H1 (cell line): ENCODE measurements at regions not wholly inside any gene's neighbourhood (a gene's known extent, or its start where the extent isn't known, plus 50 kb on each side); places are given as distances from the start of the nearest gene placed in this dataset.

Experiments used
- CTCF ChIA-PET: fragments of 300-600 bp; sonication (Branson Sonifier 250); formaldehyde crosslinking; loops from one replicate; lab custom pipeline; 2021; ENCODE audit not compliant: partially characterized antibody; lab: Charles Lee
- POLR2A ChIA-PET: fragments of 300-600 bp; sonication (Branson Sonifier 250); formaldehyde crosslinking; loops from one replicate; lab custom pipeline; 2021; ENCODE audit warnings: inconsistent platforms; ENCODE audit not compliant: partially characterized antibody; lab: Charles Lee
- DNase-seq, 2 experiments: peaks; one replicate each; pipeline versions ENCODE4 v3.0.0 to v3.0.0-alpha.2; 2010 to 2022; ENCODE audit warnings: low spot score in 2 of 2, low read depth in 1 of 2, mixed read lengths in 1 of 2
- FAIRE-seq: peaks from 2 replicates; lab custom pipeline; 2011; peaks lifted over from hg19 to GRCh38; lab: Jason Lieb, UNC
- H2AFZ ChIP-seq: 2 replicates; pipeline ENCODE4 v1.8.1; 2012; ENCODE audit warnings: low read length, inconsistent platforms
- H2AK5ac ChIP-seq: 2 replicates; pipeline ENCODE4 v1.6.1; 2013; ENCODE audit warnings: low read depth, low read length
- H2BK120ac ChIP-seq: replicated peaks from 2 replicates; pipeline ENCODE3; 2013; ENCODE audit warnings: low read depth, low read length, inconsistent platforms
- H2BK12ac ChIP-seq: 2 replicates; pipeline ENCODE4 v1.6.1; 2013; ENCODE audit warnings: low read depth, low read length
- H2BK15ac ChIP-seq: 2 replicates; pipeline ENCODE4 v1.6.1; 2013; ENCODE audit warnings: low read length
- H2BK20ac ChIP-seq: 2 replicates; pipeline ENCODE4 v1.6.1; 2013; ENCODE audit warnings: low read length
- H2BK5ac ChIP-seq: 2 replicates; pipeline ENCODE4 v1.6.1; 2013; ENCODE audit warnings: low read depth, low read length
- H3K14ac ChIP-seq: 2 replicates; pipeline ENCODE4 v1.6.1; 2013; ENCODE audit warnings: inconsistent platforms; ENCODE audit not compliant: insufficient read length
- H3K18ac ChIP-seq: 2 replicates; pipeline ENCODE4 v1.6.1; 2013; ENCODE audit warnings: low read length; ENCODE audit errors: extremely low read depth
- H3K23ac ChIP-seq: 2 replicates; pipeline ENCODE4 v1.6.1; 2013; ENCODE audit warnings: inconsistent platforms; ENCODE audit not compliant: insufficient read length
- H3K23me2 ChIP-seq: 2 replicates; pipeline ENCODE4 v1.6.1; 2013; ENCODE audit warnings: low read depth, low read length
- H3K27ac ChIP-seq: 2 replicates; pipeline ENCODE4 v1.6.1; 2011; ENCODE audit warnings: low read depth, low read length, inconsistent platforms
- H3K27me3 ChIP-seq, 4 experiments: replicated peaks in 1 of 4; 1 replicate in 1 of 4; 2 replicates in 3 of 4; pipeline versions ENCODE4 v1.6.1 to v1.8.1; 2011 to 2013; ENCODE audit warnings: low read length in 3 of 4, mild to moderate bottlenecking in 3 of 4, inconsistent platforms in 2 of 4, mixed read lengths in 2 of 4, moderate library complexity in 1 of 4; ENCODE audit not compliant: control insufficient read depth in 3 of 4, insufficient read depth in 3 of 4; ENCODE audit errors: extremely low read depth in 1 of 4
- H3K36me3 ChIP-seq, 4 experiments: 2 replicates each; pipeline versions ENCODE4 v1.6.1 to v1.8.1; 2011 to 2013; ENCODE audit warnings: mild to moderate bottlenecking in 4 of 4, low read length in 3 of 4, moderate library complexity in 2 of 4, control low read depth in 1 of 4, inconsistent platforms in 1 of 4; ENCODE audit not compliant: insufficient read depth in 4 of 4, control insufficient read depth in 2 of 4
- H3K4ac ChIP-seq: replicated peaks from 2 replicates; pipeline ENCODE3; 2013; ENCODE audit warnings: low read length, low read depth, mixed read lengths, inconsistent platforms; ENCODE audit not compliant: insufficient read length
- H3K4me1 ChIP-seq, 4 experiments: replicated peaks in 1 of 4; 1 replicate in 1 of 4; 2 replicates in 3 of 4; pipeline versions ENCODE4 v1.6.1 to v1.8.1; 2011 to 2013; ENCODE audit warnings: low read length in 3 of 4, inconsistent platforms in 2 of 4, mixed read lengths in 1 of 4; ENCODE audit not compliant: insufficient read depth in 4 of 4, control insufficient read depth in 3 of 4
- H3K4me2 ChIP-seq, 2 experiments: 2 replicates each; pipeline versions ENCODE4 v1.6.1 to v1.8.1; 2011 to 2013; ENCODE audit warnings: low read depth in 2 of 2, low read length in 2 of 2, control low read depth in 1 of 2, inconsistent platforms in 1 of 2, mild to moderate bottlenecking in 1 of 2; ENCODE audit not compliant: insufficient read depth in 1 of 2
- H3K4me3 ChIP-seq, 4 experiments: fragments of 200-600, 300-600 bp in 1 of 4; sonication (generic), shearing (Covaris generic), sonication (Bioruptor Twin) in 1 of 4; 2 replicates each; pipeline versions ENCODE4 v1.5.1 to v1.8.1; 2011 to 2016; ENCODE audit warnings: low read length in 4 of 4, low read depth in 3 of 4, control low read depth in 2 of 4, inconsistent platforms in 2 of 4, mild to moderate bottlenecking in 2 of 4, mixed read lengths in 1 of 4, moderate library complexity in 1 of 4; ENCODE audit not compliant: insufficient read depth in 2 of 4; ENCODE audit errors: extremely low read depth in 1 of 4
- H3K56ac ChIP-seq: replicated peaks from 2 replicates; pipeline ENCODE3; 2013; ENCODE audit warnings: low read depth, mild to moderate bottlenecking, mixed read lengths, low read length, inconsistent platforms; ENCODE audit not compliant: insufficient read length
- H3K79me1 ChIP-seq: 2 replicates; pipeline ENCODE4 v1.6.1; 2013; ENCODE audit warnings: low read depth, low read length, control low read depth
- H3K79me2 ChIP-seq, 2 experiments: 2 replicates each; pipeline versions ENCODE4 v1.6.1 to v1.8.1; 2012 to 2013; ENCODE audit warnings: low read length in 2 of 2, mild to moderate bottlenecking in 2 of 2, inconsistent platforms in 1 of 2; ENCODE audit not compliant: insufficient read depth in 2 of 2, control insufficient read depth in 1 of 2
- H3K9ac ChIP-seq, 4 experiments: replicated peaks in 1 of 4; 1 replicate in 1 of 4; 2 replicates in 3 of 4; pipeline versions ENCODE4 v1.6.1 to v1.8.1; 2011 to 2013; ENCODE audit warnings: low read depth in 3 of 4, low read length in 3 of 4, control low read depth in 2 of 4, mild to moderate bottlenecking in 2 of 4, moderate library complexity in 2 of 4, inconsistent platforms in 1 of 4; ENCODE audit errors: extremely low read depth in 1 of 4
- H3K9me3 ChIP-seq, 2 experiments: 2 replicates each; pipeline versions ENCODE4 v1.6.1 to v1.8.1; 2012 to 2013; ENCODE audit warnings: mild to moderate bottlenecking in 2 of 2, moderate library complexity in 2 of 2, control low read depth in 1 of 2, inconsistent platforms in 1 of 2, low read depth in 1 of 2, low read length in 1 of 2, mixed read lengths in 1 of 2; ENCODE audit not compliant: insufficient read depth in 2 of 2
- H4K20me1 ChIP-seq, 2 experiments: replicated peaks in 1 of 2; 2 replicates each; pipeline versions ENCODE3 to v1.8.1; 2011 to 2013; ENCODE audit warnings: inconsistent platforms in 2 of 2, low read length in 2 of 2, mild to moderate bottlenecking in 1 of 2; ENCODE audit not compliant: insufficient read depth in 2 of 2, control insufficient read depth in 1 of 2
- H4K5ac ChIP-seq: 2 replicates; pipeline ENCODE4 v1.6.1; 2013; ENCODE audit warnings: low read length, low read depth, mixed read lengths, inconsistent platforms; ENCODE audit not compliant: insufficient read length
- H4K8ac ChIP-seq: 2 replicates; pipeline ENCODE4 v1.8.0; 2013; ENCODE audit warnings: mild to moderate bottlenecking, moderate library complexity, low read length, inconsistent platforms; ENCODE audit not compliant: insufficient read depth; ENCODE audit errors: extremely low read depth
- H4K91ac ChIP-seq: replicated peaks from 2 replicates; pipeline ENCODE3; 2013; ENCODE audit warnings: low read length, mixed read lengths, inconsistent platforms; ENCODE audit not compliant: insufficient read length
- ASH2L ChIP-seq: fragments of 200-600, 300-600 bp; sonication (generic); IDR thresholded peaks from one replicate; pipeline ENCODE4 v1.7.1; 2017; ENCODE audit warnings: low read length
- EP300 ChIP-seq, 2 experiments: IDR thresholded peaks; 1 replicate in 1 of 2; 2 replicates in 1 of 2; pipeline ENCODE4 v1.6.1; 2011 to 2012; ENCODE audit warnings: low read depth in 2 of 2, low read length in 2 of 2, mild to moderate bottlenecking in 2 of 2, borderline replicate concordance in 1 of 2, inconsistent platforms in 1 of 2, moderate library complexity in 1 of 2
- FOSL1 ChIP-seq: IDR thresholded peaks from 2 replicates; pipeline ENCODE4 v1.6.1; 2011; ENCODE audit warnings: mild to moderate bottlenecking, low read depth, low read length, moderate library complexity; ENCODE audit not compliant: insufficient read depth
- HDAC6 ChIP-seq: IDR thresholded peaks from one replicate; pipeline ENCODE4 v1.7.1; 2012; ENCODE audit warnings: low read depth, mild to moderate bottlenecking, inconsistent platforms, low read length, moderate library complexity
- MAX ChIP-seq: IDR thresholded peaks from 2 replicates; pipeline ENCODE4 v1.6.1; 2012; ENCODE audit warnings: inconsistent platforms
- PHF8 ChIP-seq: fragments of 200-600 bp; sonication (generic); conservative IDR thresholded peaks from 2 replicates; pipeline ENCODE4 v1.7.1; 2012; ENCODE audit warnings: low read depth, mild to moderate bottlenecking, inconsistent platforms, low read length, moderate library complexity
- SIRT6 ChIP-seq: IDR thresholded peaks from one replicate; pipeline ENCODE4 v1.7.1; 2012; ENCODE audit warnings: low read length, inconsistent platforms
- SP2 ChIP-seq: IDR thresholded peaks from 2 replicates; pipeline ENCODE4 v1.6.1; 2012; ENCODE audit warnings: mild to moderate bottlenecking, low read length, inconsistent platforms
- WGBS, 2 experiments: shearing (Covaris generic) in 1 of 2; methylation state at CpG; one replicate each; pipeline versions ENCODE4 v1.1.6 to v1.1.7; 2013 to 2015; ENCODE audit warnings: low lambda C conversion rate in 2 of 2, mixed read lengths in 2 of 2, inconsistent platforms in 1 of 2, low coverage in 1 of 2, missing lambda C conversion rate in 1 of 2; ENCODE audit not compliant: insufficient replicate concordance in 2 of 2, insufficient coverage in 1 of 2, insufficient read length in 1 of 2; ENCODE audit errors: extremely low coverage in 1 of 2, missing lambda C conversion rate in 1 of 2; 5-methylcytosine and 5-hydroxymethylcytosine counted together
- TF ChIP-seq, protein P1 (sequence below): IDR thresholded peaks from 2 replicates; pipeline ENCODE4 v1.6.1; 2012; ENCODE audit warnings: inconsistent platforms
- TF ChIP-seq, protein P2 (sequence below): IDR thresholded peaks from 2 replicates; pipeline ENCODE4 v1.6.1; 2011; ENCODE audit warnings: low read depth, mild to moderate bottlenecking, low read length; ENCODE audit not compliant: insufficient read depth

DNA sequence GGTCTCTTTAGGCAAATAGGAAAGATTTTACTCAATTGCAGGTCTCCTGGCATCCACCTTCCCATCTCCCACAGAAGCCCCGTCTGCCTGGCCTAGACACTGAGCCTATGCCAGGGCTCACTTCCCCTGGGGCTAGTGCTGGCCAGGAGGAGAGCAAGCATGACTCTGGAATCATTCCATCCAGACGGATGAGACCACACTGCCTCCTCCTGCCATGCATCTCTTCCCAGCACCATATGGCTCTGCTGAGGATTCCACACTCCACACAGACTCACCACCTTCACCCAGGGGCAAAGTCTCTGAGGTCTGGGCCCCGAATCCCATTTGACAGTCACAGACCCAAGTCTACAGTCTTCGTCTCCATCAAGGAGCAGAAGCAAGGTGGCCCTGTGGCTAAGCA, 346.5 kb downstream of the C16orf95 start:
- TF ChIP-seq SIRT6 (no peak), PHF8 (no peak), MAX (no peak), SP2 (no peak), HDAC6 (no peak), FOSL1 (no peak), EP300 (IDR thresholded peaks at IDR 0.05; ENCODE audit: borderline replicate concordance in 1 of 2, low read depth in 2 of 2, low read length in 2 of 2) (no peak), ASH2L (no peak)
- TF ChIP-seq, protein P1, sequence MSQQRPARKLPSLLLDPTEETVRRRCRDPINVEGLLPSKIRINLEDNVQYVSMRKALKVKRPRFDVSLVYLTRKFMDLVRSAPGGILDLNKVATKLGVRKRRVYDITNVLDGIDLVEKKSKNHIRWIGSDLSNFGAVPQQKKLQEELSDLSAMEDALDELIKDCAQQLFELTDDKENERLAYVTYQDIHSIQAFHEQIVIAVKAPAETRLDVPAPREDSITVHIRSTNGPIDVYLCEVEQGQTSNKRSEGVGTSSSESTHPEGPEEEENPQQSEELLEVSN, result no peak
- TF ChIP-seq, protein P2, sequence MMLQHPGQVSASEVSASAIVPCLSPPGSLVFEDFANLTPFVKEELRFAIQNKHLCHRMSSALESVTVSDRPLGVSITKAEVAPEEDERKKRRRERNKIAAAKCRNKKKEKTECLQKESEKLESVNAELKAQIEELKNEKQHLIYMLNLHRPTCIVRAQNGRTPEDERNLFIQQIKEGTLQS, result no peak
- Histone ChIP-seq H3K79me1 (no peaks in the 10 kb centered on the region), H3K9me3 (peaks cover 0 to 2% of the 10 kb centered on the region in 2 experiments; a peak in 2 of 4 replicates), H4K8ac (peak overlapping the region; percentile 10; the same call in 1 of the 2 replicates), H3K9ac (no peak overlapping the region), H2BK5ac (no peak overlapping the region), H4K20me1 (no peaks in the 10 kb centered on the region), H2AFZ (no peak overlapping the region), H3K14ac (no peak overlapping the region), H3K4me1 (no peaks in the 10 kb centered on the region), H3K27me3 (no peaks in the 10 kb centered on the region), H3K36me3 (no peaks in the 10 kb centered on the region), H2BK20ac (no peak overlapping the region), H4K5ac (no peak overlapping the region), H3K56ac (no peak overlapping the region), H3K4me3 (no peak overlapping the region), H3K79me2 (no peaks in the 10 kb centered on the region), H3K23ac (no peak overlapping the region), H3K27ac (no peak overlapping the region), H2AK5ac (no peak overlapping the region), H2BK15ac (no peak overlapping the region), H2BK12ac (no peak overlapping the region), H3K4me2 (no peak overlapping the region), H3K18ac (no peak overlapping the region), H3K4ac (no peak overlapping the region), H2BK120ac (no peak overlapping the region), H3K23me2 (peaks cover 6% of the 10 kb centered on the region; the same call in 1 of the 2 replicates), H4K91ac (no peak overlapping the region)
- WGBS, 2 experiments, result 85% methylated on average over 4 of the region's 4 CpGs; no CpG with 5 or more reads in 1 of the 2 experiments
- no peak for DNase-seq
- ChIA-PET POLR2A (no interaction called here), CTCF (interaction anchor here (1.5 kb wide), 1 partner anchor 83 kb away, joined by 4 read pairs; no protein-coding TSS in a partner anchor)
- no peak for FAIRE-seq
